SK-N-SH treated with all-trans-retinoic acid at 6 μM for 48 hours (cell line): ENCODE measurements at regions not wholly inside any gene's neighbourhood (a gene's known extent, or its start where the extent isn't known, plus 50 kb on each side); places are given as distances from the start of the nearest gene placed in this dataset.

Experiments used
- ATAC-seq: fragments of 200-7000 bp; cut with Tn5 transposase; 3 replicates; pipeline ENCODE4 v1.9.1; 2020; ENCODE audit warnings: mild to moderate bottlenecking, moderate library complexity
- ARNTL ChIP-seq: fragments of 450-650 bp; formaldehyde crosslinking; IDR thresholded peaks from 2 replicates; pipeline ENCODE4 v1.5.0; 2020; ENCODE audit warnings: low read depth, mild to moderate bottlenecking, moderate library complexity, borderline replicate concordance
- BACH2 ChIP-seq: fragments of 250-450 bp; sonication (Bioruptor Pico); IDR thresholded peaks from 2 replicates; pipeline ENCODE4 v1.9.0; 2021; ENCODE audit warnings: mild to moderate bottlenecking, borderline replicate concordance
- CREB5 ChIP-seq: fragments of 250-450 bp; sonication (Bioruptor Pico); IDR thresholded peaks from 2 replicates; pipeline ENCODE4 v1.5.1; 2020; ENCODE audit warnings: low read depth, mild to moderate bottlenecking, moderate library complexity
- CSDC2 ChIP-seq: fragments of 250-450 bp; sonication (Bioruptor Pico); IDR thresholded peaks from 2 replicates; pipeline ENCODE4 v1.5.0; 2020; ENCODE audit warnings: mild to moderate bottlenecking, moderate library complexity
- CSRNP3 ChIP-seq: fragments of 250-450 bp; sonication (Bioruptor Pico); IDR thresholded peaks from 2 replicates; pipeline ENCODE4 v1.5.1; 2021; ENCODE audit warnings: mild to moderate bottlenecking, moderate library complexity
- ESRRG ChIP-seq: fragments of 250-450 bp; sonication (Bioruptor Pico); IDR thresholded peaks from 2 replicates; pipeline ENCODE4 v1.6.1; 2021; ENCODE audit warnings: mild to moderate bottlenecking
- GLIS3 ChIP-seq: fragments of 250-450 bp; sonication (Bioruptor Pico); IDR thresholded peaks from 2 replicates; pipeline ENCODE4 v1.5.0; 2020; ENCODE audit warnings: mild to moderate bottlenecking, moderate library complexity
- ISL1 ChIP-seq: fragments of 250-450 bp; sonication (Bioruptor Pico); IDR thresholded peaks from 2 replicates; pipeline ENCODE4 v2.1.2; 2022; ENCODE audit warnings: mild to moderate bottlenecking, moderate library complexity
- OSR1 ChIP-seq: fragments of 250-450 bp; sonication (Bioruptor Pico); IDR thresholded peaks from 2 replicates; pipeline ENCODE4 v1.8.0; 2022; ENCODE audit warnings: moderate library complexity, mild to moderate bottlenecking, inconsistent platforms
- PATZ1 ChIP-seq: fragments of 250-450 bp; sonication (Bioruptor Pico); IDR thresholded peaks from 2 replicates; pipeline ENCODE4 v1.8.0; 2020; ENCODE audit warnings: mild to moderate bottlenecking, moderate library complexity, borderline replicate concordance
- POU6F1 ChIP-seq: fragments of 250-450 bp; sonication (Bioruptor Pico); IDR thresholded peaks from 2 replicates; pipeline ENCODE4 v1.8.0; 2021; ENCODE audit warnings: low read depth, mild to moderate bottlenecking, moderate library complexity, borderline replicate concordance
- PPARA ChIP-seq: fragments of 250-450 bp; sonication (Bioruptor Pico); IDR thresholded peaks from 2 replicates; pipeline ENCODE4 v1.5.0; 2020; ENCODE audit warnings: mild to moderate bottlenecking, borderline replicate concordance
- RARB ChIP-seq: fragments of 250-450 bp; sonication (Bioruptor Pico); IDR thresholded peaks from 2 replicates; pipeline ENCODE4 v1.8.0; 2021; ENCODE audit warnings: mild to moderate bottlenecking, moderate library complexity
- TCF4 ChIP-seq: fragments of 250-450 bp; sonication (Bioruptor Pico); IDR thresholded peaks from 2 replicates; pipeline ENCODE4 v1.8.0; 2021; ENCODE audit warnings: mild to moderate bottlenecking, moderate library complexity, borderline replicate concordance
- TOX ChIP-seq: fragments of 250-450 bp; sonication (Bioruptor Pico); IDR thresholded peaks from 2 replicates; pipeline ENCODE4 v1.8.0; 2021; ENCODE audit warnings: mild to moderate bottlenecking, moderate library complexity, borderline replicate concordance
- TSHZ2 ChIP-seq: fragments of 250-450 bp; sonication (Bioruptor Pico); IDR thresholded peaks from 2 replicates; pipeline ENCODE4 v1.5.0; 2020; ENCODE audit warnings: mild to moderate bottlenecking, moderate library complexity
- ZFP3 ChIP-seq: fragments of 250-450 bp; sonication (Bioruptor Pico); IDR thresholded peaks from 2 replicates; pipeline ENCODE4 v1.5.0; 2020; ENCODE audit warnings: mild to moderate bottlenecking, moderate library complexity
- ZFP30 ChIP-seq: fragments of 450-650 bp; formaldehyde crosslinking; IDR thresholded peaks from 2 replicates; pipeline ENCODE4 v1.5.0; 2022; ENCODE audit warnings: mild to moderate bottlenecking, moderate library complexity
- ZNF565 ChIP-seq: fragments of 450-650 bp; formaldehyde crosslinking; conservative IDR thresholded peaks from 2 replicates; pipeline ENCODE4 v1.5.0; 2020; ENCODE audit warnings: low read depth, mild to moderate bottlenecking, moderate library complexity
- ZNF70 ChIP-seq: fragments of 450-650 bp; formaldehyde crosslinking; IDR thresholded peaks from 2 replicates; pipeline ENCODE4 v1.5.0; 2020; ENCODE audit warnings: mild to moderate bottlenecking, moderate library complexity

- TF ChIP-seq TOX (no peak), TCF4 (CRISPR knock-in tag) (0 out of 2 replicates have a peak, but pooled peaks have one; percentile 32), ZNF70 (CRISPR knock-in tag) (no peak), OSR1 (CRISPR knock-in tag) (no peak)
Measured at GRCh38 chr18:38313831-38314230, 748.2 kb upstream of the CELF4 start.

GRCh38 chr18:38312532-38312931 is 746.9 kb upstream of the CELF4 start:
- TF ChIP-seq TCF4 (CRISPR knock-in tag) = peak; percentile 49; the same call in 1 of the 2 replicates
- TF ChIP-seq RARB (CRISPR knock-in tag) = no peak
- peak; percentile 60; the same call in 1 of the 2 replicates for TF ChIP-seq TSHZ2 (CRISPR knock-in tag)
- no peak for TF ChIP-seq ZNF565 (CRISPR knock-in tag)
- TF ChIP-seq TOX = no peak
- no peak for ATAC-seq

More at GRCh38 chr18:38313831-38314230, 748.2 kb upstream of the CELF4 start:
- no peak for ATAC-seq

GRCh38 chr18:38310936-38311335 is 745.3 kb upstream of the CELF4 start:
- TF ChIP-seq POU6F1 (CRISPR knock-in tag) = no peak
- TF ChIP-seq CSDC2 (CRISPR knock-in tag) = no peak
- no peak for TF ChIP-seq TOX
- no peak for TF ChIP-seq CSRNP3
- no peak for TF ChIP-seq BACH2 (CRISPR knock-in tag)
- TF ChIP-seq ESRRG (CRISPR knock-in tag) = no peak
- no peak for ATAC-seq

- no peak for ATAC-seq
- TF ChIP-seq ISL1 (CRISPR knock-in tag) = no peak
- TF ChIP-seq ARNTL = no peak
- no peak for TF ChIP-seq ZNF565 (CRISPR knock-in tag)
- no peak for TF ChIP-seq PPARA (CRISPR knock-in tag)
- no peak for TF ChIP-seq CREB5 (CRISPR knock-in tag)
- TF ChIP-seq CSRNP3 = no peak
- no peak for TF ChIP-seq TOX
- no peak for TF ChIP-seq PATZ1 (CRISPR knock-in tag)
- no peak for TF ChIP-seq ZFP3 (CRISPR knock-in tag)
- TF ChIP-seq POU6F1 (CRISPR knock-in tag) = no peak
- no peak for TF ChIP-seq TSHZ2 (CRISPR knock-in tag)
- no peak for TF ChIP-seq OSR1 (CRISPR knock-in tag)
- TF ChIP-seq ZFP30 (CRISPR knock-in tag) = no peak
- TF ChIP-seq TCF4 (CRISPR knock-in tag) = no peak
- no peak for TF ChIP-seq RARB (CRISPR knock-in tag)
- TF ChIP-seq GLIS3 (CRISPR knock-in tag) = no peak
Measured at GRCh38 chr18:38307914-38308313, 742.3 kb upstream of the CELF4 start.
